Activated naive CD8-positive, alpha-beta T cell treated with anti-CD3 and anti-CD28 coated beads, Interleukin-2, amount 50 U/mL, for 24 hours (primary cell): ENCODE measurements at regions not wholly inside any gene's neighbourhood (a gene's known extent, or its start where the extent isn't known, plus 50 kb on each side); places are given as distances from the start of the nearest gene placed in this dataset.

Source experiments
- ATAC-seq: fragments of 150-1000 bp; cut with Tn5 transposase; one replicate; pipeline ENCODE4 v1.10.0; 2021
- DNase-seq: peaks from one replicate; pipeline ENCODE4 v3.0.0; 2021
- H3K27ac Mint-ChIP-seq: one replicate; pipeline ENCODE4 v1.8.0; 2021; ENCODE audit warnings: mild to moderate bottlenecking, mixed read lengths
- H3K27me3 Mint-ChIP-seq: one replicate; pipeline ENCODE4 v1.8.0; 2021; ENCODE audit warnings: mixed read lengths
- H3K36me3 Mint-ChIP-seq: one replicate; pipeline ENCODE4 v1.8.0; 2021; ENCODE audit warnings: low read depth, mixed read lengths
- H3K4me1 Mint-ChIP-seq: one replicate; pipeline ENCODE4 v1.8.0; 2021; ENCODE audit warnings: mixed read lengths
- H3K4me3 Mint-ChIP-seq: one replicate; pipeline ENCODE4 v1.8.0; 2021; ENCODE audit warnings: mild to moderate bottlenecking, moderate library complexity, mixed read lengths
- H3K9me3 Mint-ChIP-seq: one replicate; pipeline ENCODE4 v1.8.0; 2021; ENCODE audit warnings: mixed read lengths

DNA sequence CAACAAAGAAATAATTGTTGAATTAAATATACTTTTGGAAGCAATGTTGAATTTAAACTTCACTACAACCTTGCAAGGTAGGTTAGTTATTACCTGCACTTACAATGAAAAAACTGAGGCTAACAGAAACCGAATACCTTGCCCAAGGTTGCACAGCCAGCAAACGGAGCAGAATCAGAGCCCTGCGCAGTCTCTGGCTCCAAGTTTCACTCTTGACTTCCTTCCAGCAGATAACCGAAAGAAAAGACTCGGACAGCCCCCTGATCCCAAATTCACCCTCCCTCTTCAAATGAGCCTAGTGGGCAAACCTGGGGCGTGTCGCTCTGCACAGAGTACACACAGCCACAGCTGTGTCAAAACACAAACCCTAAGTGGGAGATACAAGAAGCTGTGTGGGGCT, 72.1 kb upstream of the FOXQ1 start:
- ATAC-seq (no peak), DNase-seq (no peak)
- no peak overlapping the region for H3K4me3 Mint-ChIP-seq
- H3K27me3 Mint-ChIP-seq: peaks cover 6% of the 10 kb centered on the region
- H3K27ac Mint-ChIP-seq: no peak overlapping the region
- H3K36me3 Mint-ChIP-seq: no peaks in the 10 kb centered on the region
- H3K4me1 Mint-ChIP-seq: no peaks in the 10 kb centered on the region
- no peaks in the 10 kb centered on the region for H3K9me3 Mint-ChIP-seq

DNA sequence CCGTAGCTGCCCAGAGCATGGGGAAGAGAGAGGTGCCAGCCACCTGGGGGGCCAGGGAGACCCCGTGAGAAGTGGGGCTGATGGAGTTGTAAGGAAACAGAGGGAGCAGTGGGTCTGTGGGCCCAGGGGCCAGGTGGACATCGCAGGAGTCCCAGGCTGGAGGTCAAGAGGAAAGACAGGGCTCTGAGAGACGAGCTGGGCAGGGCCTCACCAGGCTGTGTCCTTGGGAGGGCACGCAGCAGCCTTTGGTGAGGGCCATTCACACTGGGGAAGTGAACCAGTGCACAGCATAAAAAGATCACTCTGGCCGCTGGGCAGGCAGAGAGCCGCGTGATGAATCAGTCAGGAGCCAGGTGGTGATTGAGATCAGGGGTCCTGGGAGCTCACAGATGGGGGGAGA, 73.9 kb upstream of the FOXQ1 start:
- no peaks in the 10 kb centered on the region for H3K36me3 Mint-ChIP-seq
- no peaks in the 10 kb centered on the region for H3K4me1 Mint-ChIP-seq
- ATAC-seq (no peak), DNase-seq (no peak)
- no peak overlapping the region for H3K27ac Mint-ChIP-seq
- no peak overlapping the region for H3K4me3 Mint-ChIP-seq
- no peaks in the 10 kb centered on the region for H3K9me3 Mint-ChIP-seq
- H3K27me3 Mint-ChIP-seq: peaks cover 8% of the 10 kb centered on the region

DNA sequence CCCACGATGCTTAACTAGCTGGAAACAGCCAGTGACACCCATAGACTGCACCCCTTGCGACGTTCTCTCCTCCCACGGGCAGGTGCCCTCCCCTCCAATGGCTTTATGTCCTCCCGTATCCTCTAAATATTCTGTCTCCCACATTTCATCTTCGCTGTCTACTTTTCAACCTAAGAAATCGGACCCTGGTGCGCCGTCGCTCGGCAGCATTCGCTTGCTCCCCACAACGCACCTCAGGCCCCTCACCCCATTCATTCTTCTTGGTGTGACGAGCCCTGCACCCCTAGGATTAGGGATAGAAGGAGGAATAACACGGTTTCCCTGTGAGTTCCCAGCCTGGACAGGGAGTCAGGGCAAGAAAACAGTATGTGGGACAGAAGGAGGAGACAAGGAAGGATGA, 74.3 kb upstream of the FOXQ1 start:
- H3K4me1 Mint-ChIP-seq: no peaks in the 10 kb centered on the region
- no peaks in the 10 kb centered on the region for H3K9me3 Mint-ChIP-seq
- no peak overlapping the region for H3K27ac Mint-ChIP-seq
- DNase-seq (no peak), ATAC-seq (no peak)
- H3K36me3 Mint-ChIP-seq: no peaks in the 10 kb centered on the region
- no peak overlapping the region for H3K4me3 Mint-ChIP-seq
- peaks cover 8% of the 10 kb centered on the region for H3K27me3 Mint-ChIP-seq

DNA sequence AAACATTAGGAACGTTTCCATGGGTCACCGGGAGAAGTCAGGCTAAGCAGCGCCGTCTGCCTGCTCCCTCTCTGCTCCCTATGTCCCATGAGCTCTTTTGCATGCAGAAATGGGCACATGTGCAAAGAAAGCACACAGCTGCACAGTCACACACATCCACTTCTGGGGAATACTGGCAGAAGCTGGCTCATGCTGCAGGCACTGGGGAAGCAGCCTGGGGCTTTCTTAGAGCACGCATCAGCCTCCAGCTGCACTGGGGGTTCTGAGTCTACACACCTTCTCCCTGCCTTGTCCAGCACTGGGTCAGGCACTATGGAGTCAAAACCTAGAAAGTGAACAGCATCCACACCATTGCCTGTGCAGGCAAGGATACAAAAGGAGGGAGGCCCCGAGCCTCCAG, 76.1 kb upstream of the FOXQ1 start:
- Mint-ChIP-seq H3K27me3 (peaks cover 12% of the 10 kb centered on the region), H3K4me1 (no peaks in the 10 kb centered on the region), H3K4me3 (no peak overlapping the region), H3K36me3 (no peaks in the 10 kb centered on the region), H3K9me3 (no peaks in the 10 kb centered on the region), H3K27ac (no peak overlapping the region)
- DNase-seq (no peak), ATAC-seq (no peak)

DNA sequence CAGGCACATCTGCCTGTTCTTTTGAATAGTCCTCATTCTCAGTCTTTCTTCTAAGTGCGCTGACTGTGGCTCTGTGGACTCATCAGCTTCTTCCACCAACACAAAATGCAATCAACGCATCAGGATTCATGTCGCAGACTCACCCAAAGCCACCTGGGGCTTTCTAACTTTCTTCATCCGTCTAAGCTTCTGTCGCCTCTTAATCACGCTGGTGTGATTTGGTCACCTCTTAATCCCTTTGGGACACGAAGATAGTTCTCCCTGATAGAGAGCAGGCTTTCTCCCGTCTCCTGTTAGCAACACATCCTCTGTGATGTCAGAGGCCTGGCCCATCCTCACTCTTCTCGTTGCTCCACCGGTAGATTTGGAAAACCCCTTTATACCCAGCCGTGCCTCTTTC, 78.0 kb upstream of the FOXQ1 start:
- Mint-ChIP-seq H3K27ac (no peak overlapping the region), H3K4me1 (no peaks in the 10 kb centered on the region), H3K27me3 (peaks cover 10% of the 10 kb centered on the region), H3K36me3 (no peaks in the 10 kb centered on the region), H3K9me3 (no peaks in the 10 kb centered on the region), H3K4me3 (no peak overlapping the region)
- ATAC-seq (no peak), DNase-seq (no peak)

DNA sequence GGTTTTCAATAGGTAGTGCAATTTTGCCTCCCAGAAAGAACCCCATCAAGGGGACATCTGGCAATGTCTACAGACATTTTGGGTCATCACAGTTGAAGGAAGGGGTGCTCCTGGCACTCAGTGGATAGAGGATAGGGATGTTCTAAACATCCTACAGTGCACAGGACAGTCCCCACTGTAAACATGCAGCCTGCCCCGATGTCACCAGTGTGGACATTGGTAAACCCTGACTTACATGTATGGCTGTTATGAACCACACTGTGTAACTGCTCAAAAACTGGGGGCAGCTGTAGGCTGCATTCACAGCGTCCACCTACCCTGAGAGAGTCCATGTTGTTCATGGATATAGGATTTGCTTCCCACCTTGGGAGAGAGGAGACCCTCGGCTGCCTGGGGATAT, 79.3 kb upstream of the FOXQ1 start:
- DNase-seq: no peak
- Mint-ChIP-seq H3K4me3 (no peak overlapping the region), H3K9me3 (no peaks in the 10 kb centered on the region), H3K36me3 (no peaks in the 10 kb centered on the region), H3K27ac (no peak overlapping the region), H3K4me1 (no peaks in the 10 kb centered on the region), H3K27me3 (peaks cover 10% of the 10 kb centered on the region)
- no peak for ATAC-seq

DNA sequence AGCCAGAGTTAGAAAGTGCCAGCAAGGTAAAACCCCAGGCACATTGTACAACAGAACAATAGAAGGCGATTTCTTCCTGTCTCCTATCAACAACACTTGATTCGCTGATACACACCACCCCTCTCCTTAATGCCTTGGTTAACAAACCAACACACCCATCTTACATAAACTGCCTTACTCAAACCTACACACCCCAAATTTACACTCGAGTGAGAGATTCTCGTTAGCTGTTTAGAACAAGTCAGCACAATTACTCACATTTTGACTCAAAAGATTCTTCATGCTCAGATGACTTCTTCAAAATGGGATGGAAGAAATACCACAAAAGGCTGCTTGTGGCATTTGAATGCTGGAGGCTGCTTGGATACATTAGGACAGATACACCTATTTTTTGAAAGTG, 80.0 kb upstream of the FOXQ1 start:
- Mint-ChIP-seq H3K4me3 (no peak overlapping the region), H3K4me1 (no peaks in the 10 kb centered on the region), H3K27me3 (peaks cover 10% of the 10 kb centered on the region), H3K27ac (no peak overlapping the region), H3K9me3 (no peaks in the 10 kb centered on the region), H3K36me3 (no peaks in the 10 kb centered on the region)
- no peak for ATAC-seq
- DNase-seq: no peak

DNA sequence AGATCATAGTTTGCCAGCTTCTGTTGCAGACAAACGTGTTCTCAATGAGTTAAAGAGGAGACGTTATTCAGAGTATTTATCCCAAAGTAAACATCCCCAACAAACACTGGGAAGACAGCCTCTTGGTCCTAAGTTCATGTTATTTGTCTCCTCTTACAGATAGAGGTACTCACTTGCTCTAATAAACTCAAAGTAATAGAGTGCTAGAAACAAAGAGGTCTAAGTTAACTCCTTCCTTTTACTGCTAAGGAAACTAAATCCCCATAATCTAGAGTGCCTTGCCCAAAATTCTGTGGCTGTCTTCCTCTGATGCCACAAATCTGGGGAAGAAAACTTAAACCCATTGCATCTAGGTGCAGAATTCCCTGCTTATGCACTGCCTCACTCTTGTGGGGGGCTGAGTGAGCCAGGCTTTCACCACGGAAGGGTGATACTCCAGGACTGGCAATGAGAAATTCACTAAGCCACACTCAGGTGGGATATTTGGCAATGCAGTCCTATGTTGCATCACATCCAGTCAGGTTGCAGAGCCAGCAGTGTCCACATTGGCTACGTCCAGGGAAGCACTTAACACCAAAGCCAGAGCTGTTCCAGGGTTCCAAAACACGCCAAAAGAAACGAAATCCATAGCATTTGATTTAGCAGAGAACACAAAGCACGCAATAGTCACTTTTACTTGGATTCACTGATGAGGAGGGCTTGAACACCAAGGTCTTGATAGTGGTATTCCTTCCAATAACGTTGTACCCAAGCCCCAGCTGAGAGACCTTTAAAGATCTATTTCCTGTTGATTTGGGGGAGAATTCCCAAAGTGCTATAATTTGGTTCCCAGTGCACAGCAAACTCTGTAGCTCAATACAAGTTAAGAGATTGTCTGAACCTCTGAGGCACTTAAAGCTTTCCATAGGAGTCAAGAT, 81.0 kb upstream of the FOXQ1 start:
- no peak for ATAC-seq
- H3K4me1 Mint-ChIP-seq: no peaks in the 10 kb centered on the region

DNA sequence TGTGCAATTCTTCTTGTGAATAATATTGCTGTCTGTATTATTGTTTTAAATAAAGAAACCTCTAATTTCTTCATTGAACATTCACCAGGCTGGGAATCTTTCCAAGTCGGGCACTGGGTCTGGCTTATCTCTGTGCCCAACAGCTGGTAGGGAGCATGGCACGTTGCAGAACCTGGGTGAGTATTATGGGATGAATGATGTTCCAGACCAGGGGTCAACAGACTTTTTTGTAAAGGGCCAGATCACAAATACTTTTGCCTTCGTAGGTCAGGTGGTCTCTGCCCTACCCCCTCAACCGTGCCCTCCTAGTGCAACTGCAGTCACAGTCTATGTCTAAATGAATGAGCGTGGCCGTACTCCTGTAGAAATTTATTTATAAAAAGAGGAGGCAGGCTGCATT, 81.6 kb upstream of the FOXQ1 start:
- Mint-ChIP-seq H3K27me3 (peaks cover 10% of the 10 kb centered on the region), H3K9me3 (no peaks in the 10 kb centered on the region), H3K4me1 (no peaks in the 10 kb centered on the region), H3K36me3 (no peaks in the 10 kb centered on the region), H3K4me3 (no peak overlapping the region), H3K27ac (no peak overlapping the region)
- DNase-seq (no peak), ATAC-seq (no peak)

More for the DNA sequence above, 81.0 kb upstream of the FOXQ1 start:
- no peaks in the 10 kb centered on the region for H3K9me3 Mint-ChIP-seq
- DNase-seq: no peak
- peaks cover 8% of the 10 kb centered on the region for H3K27me3 Mint-ChIP-seq
- no peaks in the 10 kb centered on the region for H3K36me3 Mint-ChIP-seq
- H3K27ac Mint-ChIP-seq: no peak overlapping the region
- no peak overlapping the region for H3K4me3 Mint-ChIP-seq

DNA sequence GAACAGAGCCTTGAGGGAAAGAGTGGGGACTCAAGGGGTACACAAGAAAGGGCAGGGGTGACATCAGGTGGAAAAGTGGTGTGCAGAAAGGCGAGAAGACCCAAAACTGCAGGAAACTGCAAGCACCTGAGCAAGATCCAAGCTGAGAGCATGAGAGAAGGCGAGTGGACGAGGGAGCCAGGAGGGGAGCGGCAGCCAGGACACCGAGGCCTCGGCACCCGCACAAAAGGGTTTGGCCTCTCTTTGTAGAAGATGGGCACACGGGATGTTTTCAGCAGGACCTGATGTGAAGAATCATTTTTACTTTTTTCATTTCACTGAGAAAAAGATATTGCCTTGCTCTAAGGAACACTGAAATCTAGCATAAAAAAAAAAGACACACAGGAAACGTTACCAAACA, 82.1 kb upstream of the FOXQ1 start:
- Mint-ChIP-seq H3K4me1 (no peaks in the 10 kb centered on the region), H3K9me3 (no peaks in the 10 kb centered on the region), H3K4me3 (no peak overlapping the region), H3K27me3 (peaks cover 10% of the 10 kb centered on the region), H3K27ac (no peak overlapping the region), H3K36me3 (no peaks in the 10 kb centered on the region)
- no peak for ATAC-seq
- no peak for DNase-seq

DNA sequence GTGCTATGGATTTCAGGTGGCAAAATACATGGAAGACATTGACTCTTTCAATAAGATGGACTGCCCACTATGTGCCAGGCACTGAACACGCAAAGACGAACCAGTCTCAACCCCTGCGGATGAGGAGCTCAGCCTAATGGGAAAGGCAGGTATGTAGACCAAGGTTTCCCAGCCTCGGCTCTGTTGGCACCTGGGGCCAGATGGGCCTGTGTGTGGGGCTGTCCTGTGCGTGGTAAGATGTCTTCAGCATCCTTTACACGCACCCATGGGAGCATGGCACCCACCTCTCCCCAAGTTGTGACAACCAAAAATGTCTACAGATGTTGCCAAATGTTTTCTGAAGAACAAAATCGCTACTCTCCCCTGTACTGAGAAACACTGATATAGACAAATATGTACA, 82.6 kb upstream of the FOXQ1 start:
- Mint-ChIP-seq H3K4me3 (no peak overlapping the region), H3K9me3 (no peaks in the 10 kb centered on the region), H3K27ac (no peak overlapping the region), H3K36me3 (no peaks in the 10 kb centered on the region), H3K27me3 (peaks cover 10% of the 10 kb centered on the region), H3K4me1 (no peaks in the 10 kb centered on the region)
- ATAC-seq: no peak
- DNase-seq: no peak

DNA sequence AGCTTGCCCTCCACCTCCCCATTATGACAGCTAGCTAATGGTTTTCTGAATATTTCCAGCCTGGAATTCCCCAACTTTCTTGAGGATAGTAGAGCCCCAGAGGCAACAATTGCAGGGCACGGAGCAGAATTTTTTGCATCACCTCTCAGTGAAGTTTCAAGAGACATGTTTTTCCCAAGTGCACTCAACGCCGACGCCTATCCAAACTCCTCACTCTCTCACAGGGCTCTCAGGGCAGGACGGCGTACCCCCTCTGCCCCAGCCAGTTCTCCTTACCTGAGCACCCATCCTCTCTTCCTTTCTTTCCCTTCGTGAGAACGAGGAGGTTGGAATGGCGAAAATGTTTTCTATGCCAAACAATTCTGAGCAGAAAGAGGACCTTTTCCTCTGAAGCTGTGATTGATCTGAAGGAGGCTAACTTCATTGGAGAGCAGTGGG, 83.1 kb upstream of the FOXQ1 start:
- Mint-ChIP-seq H3K27me3 (peaks cover 8% of the 10 kb centered on the region), H3K9me3 (no peaks in the 10 kb centered on the region), H3K36me3 (no peaks in the 10 kb centered on the region), H3K4me3 (no peak overlapping the region), H3K4me1 (no peaks in the 10 kb centered on the region), H3K27ac (no peak overlapping the region)
- DNase-seq (no peak), ATAC-seq (no peak)

DNA sequence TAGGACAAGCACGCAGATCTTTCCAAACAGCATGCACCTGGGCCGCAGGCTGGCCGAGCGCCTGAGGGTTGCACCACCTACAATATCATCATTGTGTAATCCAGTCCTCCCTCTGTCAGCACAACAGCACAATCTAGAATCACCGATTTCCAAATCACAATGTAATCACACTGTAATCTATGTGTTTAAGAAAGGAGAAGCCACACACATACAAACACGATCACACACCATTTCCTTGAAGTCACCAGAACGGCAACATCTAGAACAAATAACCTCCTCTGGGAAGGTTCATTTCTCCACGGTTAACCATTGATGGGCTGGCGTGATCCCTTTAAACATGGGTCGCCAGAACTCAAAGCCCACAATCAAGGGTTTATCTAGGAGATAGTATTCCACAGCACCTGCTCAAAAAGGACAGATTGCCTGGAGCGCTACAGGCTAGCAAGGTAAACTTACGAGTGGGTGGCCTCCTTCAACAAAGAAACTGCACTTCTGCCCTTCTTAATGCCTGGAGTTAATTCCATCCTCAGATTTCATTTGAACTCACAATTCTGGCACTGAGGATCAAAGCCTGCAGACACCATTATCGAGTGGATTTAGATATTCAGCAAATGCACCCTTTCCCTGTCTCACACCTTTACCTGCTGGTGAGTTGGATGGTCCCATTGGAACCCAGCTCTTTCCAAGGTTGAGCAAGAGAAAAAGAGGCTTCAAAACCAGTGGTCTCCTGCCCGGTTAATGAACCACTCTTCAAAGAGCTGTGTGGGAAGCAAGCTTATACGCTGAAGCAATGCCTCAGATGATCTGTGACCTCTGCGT, 83.8 kb upstream of the FOXQ1 start:
- peaks cover 8% of the 10 kb centered on the region for H3K27me3 Mint-ChIP-seq
- no peaks in the 10 kb centered on the region for H3K4me1 Mint-ChIP-seq
- no peak for ATAC-seq
- no peak overlapping the region for H3K4me3 Mint-ChIP-seq
- no peaks in the 10 kb centered on the region for H3K36me3 Mint-ChIP-seq
- no peak overlapping the region for H3K27ac Mint-ChIP-seq
- H3K9me3 Mint-ChIP-seq: no peaks in the 10 kb centered on the region
- DNase-seq: no peak

DNA sequence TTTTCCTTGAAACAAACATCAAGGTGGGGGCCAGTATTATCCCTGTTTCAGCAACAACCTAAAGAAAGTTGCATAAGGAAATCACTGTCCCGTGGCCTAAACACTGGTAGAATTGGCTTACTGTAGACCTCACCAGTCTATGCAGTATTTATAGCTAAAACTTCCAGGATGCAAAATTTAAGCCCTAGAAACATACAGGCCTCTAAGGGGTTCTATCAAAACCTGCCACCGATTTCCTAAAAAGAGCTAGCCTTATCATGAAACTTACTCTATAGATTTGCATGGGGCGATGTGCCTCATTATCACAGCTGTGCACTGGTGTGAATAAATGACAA, 84.3 kb upstream of the FOXQ1 start:
- Mint-ChIP-seq H3K4me3 (no peak overlapping the region), H3K9me3 (no peaks in the 10 kb centered on the region), H3K27me3 (peaks cover 8% of the 10 kb centered on the region), H3K4me1 (no peaks in the 10 kb centered on the region), H3K27ac (no peak overlapping the region), H3K36me3 (no peaks in the 10 kb centered on the region)
- ATAC-seq (no peak), DNase-seq (no peak)
